GM21619 (cell line): ENCODE measurements at regions not wholly inside any gene's neighbourhood (a gene's known extent, or its start where the extent isn't known, plus 50 kb on each side); places are given as distances from the start of the nearest gene placed in this dataset.
"Not testable (repeated sequence)": the region's sequence is repeated elsewhere in the genome, so short reads cannot be mapped to it uniquely, and the experiment has no call there.

Experiments used
- ATAC-seq: cut with Tn5 transposase; IDR thresholded peaks from one replicate; pipeline ENCODE4 v1.9.1; 2021; ENCODE audit not compliant: unreplicated experiment

DNA sequence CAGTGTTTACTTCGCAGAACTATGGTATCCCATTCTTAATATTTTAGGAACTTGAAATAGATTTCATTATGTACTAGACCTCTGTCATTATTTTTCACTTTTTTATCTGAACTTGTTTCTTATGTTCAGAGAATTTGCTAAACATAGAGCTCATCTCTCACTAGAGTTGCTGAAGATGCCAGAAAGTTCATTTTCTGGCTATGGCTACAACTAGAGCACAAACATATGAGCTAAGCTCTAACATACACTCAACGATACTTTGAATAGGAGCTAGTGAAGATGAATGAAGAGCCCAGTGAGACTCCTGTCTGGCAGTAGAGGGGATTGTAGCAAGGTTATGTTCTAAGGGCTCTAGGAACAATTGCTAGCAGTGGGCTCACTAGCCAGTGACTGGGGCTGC lies 582.2 kb downstream of the KIF4B start:
- no peak for ATAC-seq

GRCh38 chr5:155598552-155598951 lies 585.0 kb downstream of the KIF4B start:
- ATAC-seq: no peak

GRCh38 chr5:155605920-155606319 lies 592.4 kb downstream of the KIF4B start:
- no peak for ATAC-seq

DNA sequence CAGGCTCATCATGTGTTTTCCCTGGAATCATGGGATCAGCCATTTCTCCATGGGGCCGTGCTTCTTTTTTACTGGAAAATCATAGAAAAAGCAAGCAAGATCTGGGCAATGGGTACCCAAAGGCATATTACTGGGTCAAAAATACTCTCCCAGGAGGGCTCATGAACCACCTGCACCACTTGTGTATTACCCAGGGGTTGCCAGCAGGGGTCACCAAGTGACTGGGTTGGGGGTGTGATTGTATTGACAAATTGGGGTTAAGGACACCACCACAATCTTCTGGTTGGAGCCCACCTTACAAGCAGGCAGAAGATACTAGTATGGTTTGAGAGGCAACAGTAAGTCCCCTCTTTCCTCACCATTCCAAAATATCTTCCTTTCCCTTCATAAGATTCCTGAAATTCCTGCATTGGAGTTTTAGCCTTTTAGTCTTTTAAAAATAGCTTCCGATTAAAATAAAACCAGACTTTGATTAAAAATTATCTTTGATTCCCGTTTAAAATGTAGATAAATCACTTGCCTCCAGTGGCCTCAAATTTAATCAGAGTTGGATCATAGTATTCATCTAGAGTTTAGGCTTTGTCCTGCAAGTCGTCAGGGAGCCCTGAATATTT lies 603.3 kb downstream of the KIF4B start:
- ATAC-seq: peak; percentile 80

GRCh38 chr5:155619688-155620087 lies 606.1 kb downstream of the KIF4B start:
- no peak for ATAC-seq

DNA sequence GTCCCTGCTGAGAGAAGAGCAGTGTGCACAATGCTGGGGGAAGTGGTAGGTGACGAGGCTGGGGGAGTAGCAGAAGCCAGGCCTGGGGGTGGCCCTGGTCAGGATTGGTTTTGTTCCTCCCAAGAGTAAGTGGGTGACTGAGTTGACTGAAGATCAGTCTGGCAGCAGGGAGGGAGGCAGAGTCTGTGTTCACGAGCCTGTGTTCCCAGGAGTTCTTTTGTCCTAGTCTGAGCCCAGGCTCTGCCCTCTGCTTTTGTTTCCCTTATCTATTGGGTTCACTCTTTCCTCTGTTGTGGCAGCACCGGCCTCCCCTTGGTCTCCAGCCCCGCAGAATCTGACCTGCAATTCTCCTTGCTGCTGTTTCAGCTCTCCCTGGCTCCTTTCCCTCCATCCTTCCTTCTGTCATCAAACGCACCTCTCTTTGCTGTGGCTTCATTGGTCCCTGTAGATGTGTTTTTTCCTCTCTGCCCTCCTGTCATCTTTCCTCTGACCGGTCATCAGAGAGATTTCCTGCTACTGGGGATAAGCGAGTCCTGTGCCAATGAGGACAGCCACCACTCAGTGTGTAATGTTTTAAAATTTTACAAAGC lies 607.4 kb downstream of the KIF4B start:
- ATAC-seq: no peak

GRCh38 chr5:155624597-155625241 lies 611.2 kb downstream of the KIF4B start:
- ATAC-seq: no peak

DNA sequence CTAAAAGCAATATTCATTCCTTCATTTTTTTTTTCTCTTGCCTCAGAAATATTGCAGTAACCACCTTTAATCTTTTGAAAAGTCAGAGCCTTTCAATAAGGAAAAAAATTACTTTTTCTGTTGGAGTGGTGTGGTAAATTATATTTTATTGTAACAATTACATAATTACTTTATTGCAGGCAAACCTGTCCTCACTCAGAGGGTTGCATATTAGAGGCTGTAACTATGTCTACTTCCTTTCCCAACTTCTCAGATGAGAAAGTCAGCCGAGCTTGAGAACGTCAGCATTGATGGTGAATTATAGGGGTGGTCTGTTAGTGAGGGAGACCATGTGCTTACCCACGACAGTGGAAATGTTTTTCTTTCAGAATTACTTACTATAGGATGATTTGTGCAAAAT lies 611.8 kb downstream of the KIF4B start:
- ATAC-seq: no peak

DNA sequence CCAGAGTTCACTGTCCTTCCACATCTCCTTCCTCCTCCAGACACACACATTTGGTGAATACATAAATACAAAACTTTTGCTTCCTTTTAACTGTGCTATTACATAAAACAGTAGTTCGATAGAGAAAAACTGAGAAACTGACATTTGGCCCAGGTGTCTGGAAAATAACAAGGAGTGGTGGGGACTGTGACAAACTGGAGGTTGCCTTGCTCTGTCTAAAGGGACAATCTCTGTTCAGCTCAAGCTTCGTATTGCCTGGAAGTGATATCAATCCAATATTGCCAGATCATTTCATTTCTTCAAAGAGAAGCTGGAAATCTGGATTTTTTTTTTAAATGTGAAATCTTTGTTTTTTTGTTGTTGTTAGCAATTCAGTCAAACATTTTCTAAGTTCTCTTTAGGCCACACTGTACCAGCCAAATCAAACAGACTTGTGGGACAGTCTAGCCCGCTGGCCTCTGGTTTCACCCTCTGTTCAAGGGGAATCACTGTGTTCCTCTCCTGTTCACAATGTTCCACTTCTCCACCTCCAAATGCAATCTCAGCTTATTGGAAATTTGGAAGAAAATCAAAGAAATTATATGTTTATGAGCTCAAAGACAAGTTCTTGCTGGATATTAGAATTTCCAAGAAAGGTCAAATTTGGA lies 612.5 kb downstream of the KIF4B start:
- no peak for ATAC-seq

GRCh38 chr5:155626592-155626991 lies 613.0 kb downstream of the KIF4B start:
- ATAC-seq: no peak

DNA sequence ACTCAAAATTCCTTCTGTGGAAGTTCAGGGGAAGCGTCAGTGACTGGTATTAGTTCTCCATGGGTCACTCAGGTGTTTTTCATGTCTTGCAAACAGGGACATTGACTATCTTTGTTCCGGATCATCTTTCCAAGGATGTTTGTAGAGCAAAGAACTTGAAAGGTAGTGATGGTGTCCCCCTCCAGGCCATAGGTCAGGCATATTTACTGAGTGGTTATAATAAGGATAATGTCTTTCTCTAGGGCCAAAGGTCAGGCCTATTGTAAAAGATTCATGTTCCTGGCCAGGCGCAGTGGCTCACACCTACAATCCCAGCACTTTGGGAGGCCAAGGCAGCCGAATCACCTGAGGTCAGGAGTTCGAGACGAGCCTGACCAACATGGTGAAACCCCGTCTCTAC lies 614.8 kb downstream of the KIF4B start:
- ATAC-seq: no peak

- ATAC-seq: no peak
Measured at GRCh38 chr5:155629597-155629996, 616.0 kb downstream of the KIF4B start.

DNA sequence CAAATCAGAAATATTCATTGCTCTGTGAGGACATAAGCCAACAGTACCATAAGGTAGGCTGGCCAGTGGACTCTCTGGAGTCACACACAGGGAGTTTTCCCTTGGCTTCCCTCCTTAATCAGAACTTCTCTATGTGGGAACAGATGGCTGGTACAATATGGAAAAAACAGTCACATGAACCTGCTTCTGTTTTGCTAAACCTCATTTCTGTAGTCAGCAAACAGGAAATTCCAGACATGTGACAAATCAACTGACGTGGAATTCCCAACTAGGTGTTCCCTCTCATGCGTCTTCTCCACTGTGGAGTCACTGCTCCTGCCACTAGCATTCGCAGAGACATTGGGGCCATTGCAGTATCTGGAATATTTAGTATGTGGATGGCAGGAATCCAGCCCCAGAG lies 617.6 kb downstream of the KIF4B start:
- no peak for ATAC-seq

- ATAC-seq: no peak
Measured at GRCh38 chr5:155633338-155633957, 619.9 kb downstream of the KIF4B start.

DNA sequence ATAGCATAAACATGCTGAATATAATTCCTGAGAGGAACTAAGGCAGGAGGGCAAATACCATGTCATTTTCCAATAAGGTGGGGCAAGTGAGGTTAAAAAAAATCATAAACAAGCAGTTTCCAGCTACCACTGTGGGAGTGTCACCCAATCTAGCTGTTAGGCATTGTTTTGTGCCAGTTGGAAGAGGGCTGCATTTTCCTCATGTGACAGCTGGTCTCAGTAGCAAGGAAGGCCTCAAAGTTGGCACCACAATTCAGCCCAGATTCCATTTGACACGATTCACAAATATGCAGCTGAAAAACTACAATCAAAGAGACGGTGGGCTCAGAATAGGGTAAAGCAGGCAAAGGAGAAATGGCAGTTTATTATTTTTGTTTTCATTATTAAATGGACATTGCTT lies 636.1 kb downstream of the KIF4B start:
- ATAC-seq: no peak

DNA sequence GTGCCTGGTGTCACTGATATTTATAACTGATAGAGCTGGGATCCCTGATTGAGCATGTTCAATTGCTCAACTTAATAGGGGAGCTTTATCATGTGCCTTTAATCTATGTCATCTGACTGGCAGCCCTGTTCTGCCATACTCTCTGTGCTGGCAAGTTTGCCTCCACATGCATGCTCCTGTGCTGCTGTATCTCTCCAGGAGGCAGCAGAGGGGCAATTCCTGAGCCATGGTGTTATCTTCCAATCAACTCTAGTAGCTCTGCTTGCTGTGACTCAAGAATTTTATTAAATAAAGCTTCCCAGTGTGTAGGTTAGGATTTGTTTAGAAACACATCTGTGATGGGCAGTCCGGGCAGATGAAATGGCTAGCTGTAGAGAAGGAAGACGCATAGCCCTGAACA lies 642.0 kb downstream of the KIF4B start:
- no peak for ATAC-seq

GRCh38 chr5:155661859-155662258 lies 648.3 kb downstream of the KIF4B start:
- ATAC-seq: no peak

DNA sequence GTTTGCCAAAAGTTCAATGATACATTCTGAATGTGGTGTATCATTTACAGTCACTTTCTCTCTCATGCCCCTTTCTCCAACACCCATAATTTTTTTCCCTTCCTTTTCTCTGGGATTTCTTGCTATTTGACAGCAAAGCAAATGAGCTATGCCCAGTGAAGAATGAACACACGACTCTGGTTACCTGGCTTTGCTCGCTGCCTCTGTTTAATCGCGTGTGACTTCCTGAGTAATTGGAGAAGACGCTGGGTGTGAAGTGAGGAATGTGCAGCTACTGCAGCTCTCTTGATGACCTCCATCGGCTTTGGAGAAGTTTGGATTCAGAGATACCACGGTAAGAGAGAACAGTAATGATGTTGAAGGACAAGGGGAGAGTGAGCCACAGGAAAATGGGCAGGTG lies 651.8 kb downstream of the KIF4B start:
- no peak for ATAC-seq

GRCh38 chr5:155672001-155672400 lies 655.0 kb upstream of the SGCD start:
- ATAC-seq: not testable (repeated sequence)

GRCh38 chr5:155676967-155677366 lies 650.0 kb upstream of the SGCD start:
- peak; percentile 53 for ATAC-seq

DNA sequence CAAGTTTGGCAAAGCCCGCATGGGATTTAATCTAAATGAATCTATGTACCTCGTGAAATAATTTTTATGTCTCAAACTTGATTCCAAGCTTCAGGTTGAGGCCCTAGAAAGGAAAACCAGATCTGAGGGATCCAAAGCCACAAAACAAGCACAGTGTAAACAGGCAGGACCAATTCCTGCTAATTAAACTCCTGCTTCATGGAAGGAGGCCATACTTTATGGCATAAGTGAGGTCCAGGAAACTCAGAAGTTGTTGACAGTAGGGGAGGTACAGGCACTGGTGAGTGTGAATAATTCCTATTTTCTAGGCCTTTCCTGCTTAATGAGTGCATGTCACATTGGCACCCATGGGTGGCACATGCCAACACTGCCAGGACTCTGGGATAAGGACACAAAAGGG lies 648.6 kb upstream of the SGCD start:
- ATAC-seq: no peak

GRCh38 chr5:155679530-155679929 lies 647.4 kb upstream of the SGCD start:
- ATAC-seq: no peak
